ENCODE measurements at regions not wholly inside any gene's neighbourhood (a gene's known extent, or its start where the extent isn't known, plus 50 kb on each side); places are given as distances from the start of the nearest gene placed in this dataset.

DNA sequence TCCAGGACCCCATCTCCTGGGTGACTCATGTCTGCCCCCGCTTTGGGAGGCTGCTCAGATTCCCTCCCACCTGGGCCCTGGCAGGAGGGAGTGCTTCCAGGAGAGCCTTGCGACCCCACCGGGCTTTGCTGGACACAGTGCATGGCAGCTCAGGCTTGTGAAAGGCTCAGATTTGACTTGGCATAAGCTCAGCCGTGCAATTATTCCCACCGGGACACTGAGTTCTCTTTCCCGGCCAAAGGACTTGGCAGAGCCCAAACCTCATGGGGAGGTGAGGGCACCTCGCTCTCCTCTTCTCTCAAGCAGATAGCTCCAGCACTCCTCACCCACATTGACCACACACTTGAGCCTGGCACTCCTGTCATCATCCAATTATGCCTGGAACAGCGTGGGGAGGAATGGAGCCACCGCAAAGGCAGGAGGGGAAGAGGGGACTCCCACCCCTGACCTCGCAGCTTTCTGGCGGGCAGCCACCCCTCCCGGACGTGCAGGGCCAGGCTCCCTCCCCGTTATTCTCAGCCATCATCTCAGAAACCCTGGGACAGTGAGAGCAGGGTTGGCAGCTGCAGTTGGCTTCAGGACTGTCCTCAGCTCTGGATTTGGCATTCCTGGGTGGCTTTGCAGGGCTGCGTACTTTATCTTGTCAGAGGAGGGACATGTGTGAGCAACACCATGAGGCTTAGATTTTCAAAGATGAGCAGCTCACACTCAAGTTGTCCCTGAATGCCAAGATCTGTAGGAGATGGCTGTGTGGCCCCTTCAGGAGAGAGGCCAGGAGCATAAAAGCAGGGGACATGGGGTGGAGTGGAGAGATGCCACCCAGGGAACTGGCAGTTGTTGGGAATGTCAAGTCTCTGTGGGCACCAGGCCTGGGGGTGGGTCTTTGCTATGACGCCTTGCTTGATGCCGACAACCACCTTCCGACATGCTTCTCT is 306.2 kb downstream of the TEX29 start:
- Mint-ChIP-seq H3K4me3 (no peak overlapping the region), H3K9me3 (peaks cover 60% of the 10 kb centered on the region), H3K36me3 (ENCODE audit: low read depth) (peaks cover 4% of the 10 kb centered on the region; the same call in 1 of the 2 replicates), H3K27ac (no peak overlapping the region), H3K27me3 (ENCODE audit: insufficient read depth) (0 out of 2 replicates have a peak, but pooled peaks cover 2% of the 10 kb centered on the region), H3K4me1 (ENCODE audit: low read depth) (no peaks in the 10 kb centered on the region)
- DNase-seq, result no peak
- no peak for TF ChIP-seq CTCF (IDR thresholded peaks at IDR 0.05)

- H3K27me3 Mint-ChIP-seq (ENCODE audit: insufficient read depth), result 0 out of 2 replicates have a peak, but pooled peaks cover 2% of the 10 kb centered on the region
Measured at GRCh38 chr13:111627596-111627995, 307.2 kb downstream of the TEX29 start.

DNA sequence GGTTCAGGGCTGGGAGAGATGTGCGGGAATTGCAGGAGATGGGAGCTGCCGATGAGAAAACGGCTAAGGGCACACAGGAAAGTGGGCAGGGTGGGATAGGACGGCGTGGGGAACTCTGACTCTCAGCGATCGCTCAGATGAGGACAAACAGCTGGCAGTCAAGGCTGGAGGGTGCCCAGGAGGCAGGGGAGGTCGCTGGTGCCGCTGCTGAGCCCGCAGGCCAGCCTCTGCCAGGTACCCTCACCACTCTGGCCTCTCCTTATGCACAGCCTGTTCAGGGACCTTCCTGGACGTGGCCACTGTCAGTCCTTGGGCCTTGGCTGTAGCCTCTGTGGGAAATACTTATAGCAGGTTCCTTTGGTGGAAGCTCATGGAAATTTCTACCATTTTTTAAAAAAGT is 308.6 kb downstream of the TEX29 start:
- no peak for TF ChIP-seq CTCF (IDR thresholded peaks at IDR 0.05)
- Mint-ChIP-seq H3K4me3 (no peak overlapping the region), H3K27me3 (ENCODE audit: insufficient read depth) (0 out of 2 replicates have a peak, but pooled peaks cover 2% of the 10 kb centered on the region), H3K4me1 (ENCODE audit: low read depth) (no peaks in the 10 kb centered on the region), H3K36me3 (ENCODE audit: low read depth) (no peaks in the 10 kb centered on the region), H3K9me3 (peaks cover 67% of the 10 kb centered on the region), H3K27ac (no peak overlapping the region)
- no peak for DNase-seq

More at GRCh38 chr13:111627596-111627995, 307.2 kb downstream of the TEX29 start:
- Mint-ChIP-seq H3K36me3 (ENCODE audit: low read depth) (peaks cover under 1% of the 10 kb centered on the region; the same call in 1 of the 2 replicates), H3K27ac (no peak overlapping the region), H3K4me1 (ENCODE audit: low read depth) (no peaks in the 10 kb centered on the region), H3K4me3 (no peak overlapping the region), H3K9me3 (peaks cover 66% of the 10 kb centered on the region)
- DNase-seq, result no peak
- no peak for TF ChIP-seq CTCF (IDR thresholded peaks at IDR 0.05)

DNA sequence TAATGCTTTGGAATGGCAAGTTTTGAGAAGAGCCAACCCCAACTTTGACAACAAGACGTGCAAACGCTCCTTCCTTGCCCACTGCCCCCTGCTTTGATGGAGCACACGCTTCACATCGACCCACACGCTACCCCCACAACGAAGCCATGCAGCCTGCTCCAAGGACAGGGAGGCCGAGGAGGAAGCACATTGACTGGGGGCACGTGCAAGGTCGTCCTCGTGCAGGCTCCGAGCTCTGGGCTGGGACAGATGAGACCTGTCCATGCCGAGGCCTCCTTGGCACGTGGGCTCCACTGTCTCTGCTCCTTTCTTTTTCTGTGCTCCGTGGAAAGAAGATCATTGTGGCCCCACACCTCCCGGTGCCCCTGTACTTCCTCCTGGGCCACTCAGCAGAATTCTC is 309.0 kb downstream of the TEX29 start:
- DNase-seq, result no peak
- Mint-ChIP-seq H3K36me3 (ENCODE audit: low read depth) (no peaks in the 10 kb centered on the region), H3K27ac (no peak overlapping the region), H3K9me3 (peaks cover 64% of the 10 kb centered on the region), H3K27me3 (ENCODE audit: insufficient read depth) (0 out of 2 replicates have a peak, but pooled peaks cover 2% of the 10 kb centered on the region), H3K4me1 (ENCODE audit: low read depth) (no peaks in the 10 kb centered on the region), H3K4me3 (no peak overlapping the region)
- TF ChIP-seq CTCF (IDR thresholded peaks at IDR 0.05), result no peak

- DNase-seq, result no peak
- H3K27me3 Mint-ChIP-seq (ENCODE audit: insufficient read depth), result 0 out of 2 replicates have a peak, but pooled peaks cover 2% of the 10 kb centered on the region
- H3K27ac Mint-ChIP-seq, result no peak overlapping the region
- no peak overlapping the region for H3K4me3 Mint-ChIP-seq
- H3K9me3 Mint-ChIP-seq, result peaks cover 67% of the 10 kb centered on the region
- no peaks in the 10 kb centered on the region for H3K4me1 Mint-ChIP-seq (ENCODE audit: low read depth)
- no peak for TF ChIP-seq CTCF (IDR thresholded peaks at IDR 0.05)
- no peaks in the 10 kb centered on the region for H3K36me3 Mint-ChIP-seq (ENCODE audit: low read depth)
Measured at GRCh38 chr13:111629926-111630325, 309.5 kb downstream of the TEX29 start.
